NCI-H146 (cell line): ENCODE measurements at regions not wholly inside any gene's neighbourhood (a gene's known extent, or its start where the extent isn't known, plus 50 kb on each side); places are given as distances from the start of the nearest gene placed in this dataset.
"Not testable (repeated sequence)": the region's sequence is repeated elsewhere in the genome, so short reads cannot be mapped to it uniquely, and the experiment has no call there.

Source experiments
- DNase-seq: peaks from one replicate; lab custom pipeline; 2025; lab: John Stamatoyannopoulos, UW

- DNase-seq = no peak
Measured at GRCh38 chr18:27378431-27379095, 193.5 kb upstream of the CHST9 start.

DNA sequence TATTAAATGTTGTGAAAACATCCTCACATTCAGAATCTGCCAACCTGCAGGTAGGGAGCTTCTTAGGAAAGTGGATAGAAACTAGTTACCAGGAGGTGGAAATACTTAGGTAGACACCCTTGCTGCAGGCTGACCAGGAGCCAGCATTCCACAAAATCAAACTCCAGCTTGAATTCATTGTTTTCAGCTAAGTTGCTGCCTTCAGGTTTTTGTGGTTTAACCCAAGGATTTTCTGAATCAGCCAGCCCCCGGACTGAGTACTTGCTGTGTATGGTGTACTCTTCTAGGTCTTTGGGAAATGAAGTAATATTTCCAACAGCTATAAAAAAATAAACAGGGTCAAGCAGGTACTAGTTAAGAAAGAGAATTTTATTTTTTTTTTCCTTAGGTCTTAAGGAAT lies 192.1 kb upstream of the CHST9 start:
- no peak for DNase-seq

- no peak for DNase-seq
Measured at GRCh38 chr18:27372386-27372785, 187.3 kb upstream of the CHST9 start.

DNA sequence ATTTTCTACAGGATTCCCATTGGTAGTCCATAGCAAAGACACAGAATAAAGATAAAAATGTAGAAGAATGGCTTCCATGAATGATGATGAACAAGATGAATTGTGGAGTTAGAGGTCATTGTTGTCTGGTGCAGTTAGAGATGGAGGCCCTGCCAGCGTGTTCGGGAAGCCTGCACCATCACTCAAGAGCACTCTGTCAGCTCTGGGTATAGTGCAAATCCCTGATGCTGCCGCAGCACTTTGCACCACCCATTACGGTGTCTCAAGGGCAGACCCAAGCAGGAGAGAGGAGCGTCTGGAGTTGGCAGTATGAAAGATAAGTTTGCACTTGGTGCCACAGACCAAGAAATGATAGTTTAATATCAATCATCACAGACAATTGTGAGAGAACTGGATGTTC lies 181.6 kb upstream of the CHST9 start:
- no peak for DNase-seq

- DNase-seq = no peak
Measured at GRCh38 chr18:27366151-27366550, 181.0 kb upstream of the CHST9 start.

DNA sequence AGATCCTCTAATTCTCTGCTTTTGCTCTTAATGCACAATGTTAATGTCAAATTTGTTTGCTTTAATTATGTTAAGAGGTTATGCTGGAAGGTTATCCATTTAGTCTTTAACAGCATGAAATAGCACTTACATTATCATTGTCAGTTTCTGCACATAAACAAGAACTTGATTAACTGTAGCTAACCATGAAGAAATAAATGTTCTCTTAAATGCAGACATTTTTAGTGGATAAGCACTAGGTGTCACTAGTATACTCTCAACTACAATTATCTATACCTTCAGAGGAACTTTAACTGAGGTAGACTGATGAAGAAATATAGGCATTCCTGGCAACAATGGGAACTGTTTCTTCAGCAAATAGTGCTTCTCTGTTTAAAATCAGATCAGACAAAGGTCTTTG lies 178.8 kb upstream of the CHST9 start:
- peak; percentile 22 for DNase-seq

GRCh38 chr18:27361477-27361876 lies 176.4 kb upstream of the CHST9 start:
- DNase-seq = no peak

- no peak for DNase-seq
Measured at GRCh38 chr18:27355308-27355707, 170.2 kb upstream of the CHST9 start.

DNA sequence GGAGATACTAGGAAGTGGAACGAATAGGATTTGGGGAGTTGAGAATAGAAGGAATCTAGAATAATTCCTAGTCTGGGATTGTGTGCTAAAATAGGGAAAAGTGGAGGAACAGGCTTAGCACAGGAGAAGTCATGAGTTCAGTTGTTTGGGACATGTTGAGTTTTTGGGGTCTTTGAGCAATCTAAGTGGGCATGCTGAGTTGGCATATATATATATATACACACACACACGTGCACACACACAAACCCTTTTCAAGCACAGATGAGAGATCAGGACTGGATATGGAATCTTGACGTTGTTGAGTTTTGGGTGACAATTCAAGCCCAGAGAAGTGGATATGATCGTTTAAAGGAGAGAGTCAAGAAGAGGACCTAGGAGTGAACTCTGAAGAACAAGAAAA lies 168.2 kb upstream of the CHST9 start:
- no peak for DNase-seq

GRCh38 chr18:27349284-27349882 lies 164.3 kb upstream of the CHST9 start:
- DNase-seq = no peak

- no peak for DNase-seq
Measured at GRCh38 chr18:27331606-27332005, 146.5 kb upstream of the CHST9 start.

DNA sequence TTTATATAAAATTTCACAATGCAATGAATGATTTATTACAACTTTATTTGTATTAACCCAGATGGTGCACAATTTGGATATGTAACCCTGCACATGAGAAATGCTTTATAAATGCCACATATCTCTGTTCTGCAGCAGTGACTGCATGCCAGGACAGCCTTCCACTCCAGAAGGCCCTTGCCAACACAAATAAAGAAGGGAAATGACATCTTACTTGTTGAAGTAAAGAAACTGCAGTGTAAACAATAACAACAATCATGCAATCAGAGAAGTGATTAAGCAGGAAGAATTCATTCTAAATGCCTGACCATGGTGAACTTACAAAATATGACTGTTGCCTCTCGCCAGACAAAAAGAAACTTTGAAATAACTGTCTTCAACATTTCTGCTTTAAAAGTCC lies 129.9 kb upstream of the CHST9 start:
- no peak for DNase-seq

GRCh38 chr18:27313678-27314077 lies 128.6 kb upstream of the CHST9 start:
- DNase-seq = no peak

DNA sequence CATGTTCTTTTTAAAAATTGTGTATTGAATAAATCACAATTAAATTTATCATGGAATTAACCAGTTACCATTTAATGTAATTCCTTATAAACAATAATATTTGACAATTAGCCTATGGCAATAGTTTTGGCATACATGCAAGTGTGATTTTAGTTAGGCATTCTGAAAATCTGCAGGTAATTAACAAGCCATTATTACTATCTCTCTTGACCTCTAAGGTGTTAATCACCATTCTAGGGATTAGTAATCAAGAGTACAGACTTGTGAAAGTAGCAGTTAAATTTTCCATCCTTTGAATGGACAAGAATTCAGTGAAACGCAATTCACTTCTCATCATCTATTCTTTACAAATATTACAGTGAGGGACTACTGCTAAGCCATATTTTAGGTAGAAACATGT lies 127.7 kb upstream of the CHST9 start:
- DNase-seq = no peak

DNA sequence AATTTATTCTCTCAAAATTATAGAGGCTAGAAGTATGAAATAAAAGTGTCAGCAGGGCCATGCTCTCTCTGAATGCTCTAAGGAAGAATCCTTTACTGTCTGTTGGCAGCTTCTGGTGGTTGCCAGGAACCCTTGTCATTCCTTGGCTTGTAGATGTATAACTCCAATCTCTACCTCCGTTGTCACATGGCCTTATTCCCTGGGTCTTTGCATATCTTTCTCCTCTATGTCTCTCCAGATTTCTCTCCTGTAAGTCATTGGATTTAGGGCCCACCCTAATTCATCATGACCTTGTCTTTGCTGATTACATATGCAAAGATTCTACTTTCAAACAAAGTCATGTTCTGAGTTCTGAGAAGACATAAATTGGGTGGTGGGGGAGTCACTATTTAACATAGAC lies 127.0 kb upstream of the CHST9 start:
- no peak for DNase-seq

GRCh38 chr18:27311114-27311513 lies 126.0 kb upstream of the CHST9 start:
- DNase-seq = no peak

DNA sequence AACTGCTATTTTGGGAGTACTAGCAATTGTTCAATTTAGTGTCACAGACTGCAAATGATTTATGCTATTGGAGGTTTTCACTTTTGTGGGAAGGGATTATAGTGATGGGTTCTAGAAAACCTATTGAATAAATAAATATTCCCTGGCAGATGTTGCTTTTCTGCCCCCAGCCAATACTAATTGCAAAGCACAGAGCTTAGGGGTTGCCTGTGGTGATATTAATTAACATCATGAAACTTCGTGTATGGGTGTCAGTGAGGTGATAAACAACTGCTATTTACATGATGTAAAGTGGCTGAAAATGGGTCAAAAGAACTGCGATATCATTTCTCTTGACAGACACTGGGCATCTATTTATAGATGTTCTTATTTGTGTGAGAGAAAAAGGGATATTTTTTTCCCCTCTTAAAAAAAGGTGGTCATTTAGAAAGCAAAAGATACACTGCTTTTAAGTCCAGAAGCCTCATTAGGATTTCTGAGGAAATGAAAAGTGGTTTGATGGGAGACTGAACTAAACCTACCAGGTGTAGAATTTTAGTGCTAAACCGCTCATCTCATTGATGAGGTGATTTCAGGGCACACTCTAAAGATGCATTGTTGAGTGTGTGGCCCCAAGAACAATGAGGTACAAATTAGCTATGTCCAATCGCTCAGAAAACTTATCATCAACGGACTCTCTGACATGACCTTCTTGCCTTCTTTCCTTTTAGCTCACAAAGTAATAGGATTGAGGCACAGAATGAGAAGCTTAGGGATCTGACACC lies 116.7 kb upstream of the CHST9 start:
- DNase-seq = no peak

GRCh38 chr18:27298214-27298804 lies 113.2 kb upstream of the CHST9 start:
- peak; percentile 30 for DNase-seq

DNA sequence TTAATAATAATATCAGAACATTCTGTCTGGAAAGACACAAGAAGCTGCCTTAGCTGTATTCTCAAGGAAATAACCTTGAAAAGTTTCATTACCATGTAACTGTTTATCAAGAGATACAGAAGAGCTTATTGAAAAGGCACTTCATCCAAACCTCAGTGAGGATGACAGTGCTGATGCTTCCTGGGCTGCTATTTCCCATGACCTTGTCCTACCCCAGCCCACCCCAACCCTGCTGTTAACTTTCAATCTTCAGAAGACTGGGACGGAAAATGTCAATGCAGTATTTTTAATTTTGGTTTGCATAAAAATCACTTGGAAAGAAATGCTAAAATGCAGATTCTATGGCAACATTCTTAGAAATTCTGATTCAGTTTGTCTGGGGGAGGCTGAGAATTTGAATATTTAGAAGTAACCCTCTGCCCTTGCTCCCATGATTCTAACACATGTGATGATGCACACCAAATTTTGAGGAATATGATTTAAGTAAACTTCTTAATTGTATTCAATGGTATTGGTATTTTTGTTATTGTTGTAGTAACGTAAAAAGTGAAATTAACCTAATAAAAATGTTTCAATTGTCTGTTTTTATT lies 101.0 kb upstream of the CHST9 start:
- DNase-seq = not testable (repeated sequence)

GRCh38 chr18:27278131-27278530 lies 93.0 kb upstream of the CHST9 start:
- no peak for DNase-seq

DNA sequence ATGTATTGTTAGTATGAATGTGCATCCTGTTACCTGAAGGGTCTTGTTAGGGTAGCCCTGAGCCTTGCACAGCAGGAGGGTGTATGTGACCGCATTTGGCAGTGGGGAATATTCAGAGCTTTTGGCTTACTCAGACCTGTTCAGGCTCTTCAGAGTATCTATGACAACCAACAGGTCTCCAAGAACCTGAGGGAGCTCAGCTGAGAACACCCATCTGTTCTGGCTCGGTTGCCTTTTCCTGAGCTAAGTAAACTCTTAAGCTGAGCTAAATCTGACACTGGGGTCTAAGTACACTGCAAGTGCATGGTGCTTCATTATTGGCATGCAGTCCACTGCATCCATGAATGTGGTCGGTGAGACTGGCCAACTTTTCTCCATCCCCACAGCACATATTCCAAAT lies 92.4 kb upstream of the CHST9 start:
- no peak for DNase-seq

- peak; percentile 41 for DNase-seq
Measured at GRCh38 chr18:27276886-27277285, 91.8 kb upstream of the CHST9 start.

DNA sequence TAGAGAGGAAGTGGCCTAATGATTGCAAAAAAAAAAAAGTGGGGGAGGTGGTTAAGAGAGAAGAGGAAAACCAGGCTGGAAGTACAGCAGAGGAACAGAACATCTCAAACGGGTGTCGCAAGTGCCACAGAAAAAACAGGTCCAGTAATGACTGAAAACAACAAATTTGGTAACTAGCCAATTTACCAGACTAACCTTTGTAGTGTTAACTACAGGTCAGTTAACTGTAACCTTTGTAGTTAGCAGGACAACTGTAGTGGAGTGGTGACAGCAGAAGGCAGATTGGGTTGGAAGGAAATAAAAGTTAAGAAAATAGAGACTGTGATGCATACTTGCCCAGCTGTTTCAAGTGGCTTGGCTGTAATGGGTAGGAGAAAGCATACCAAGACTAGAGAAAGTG lies 91.4 kb upstream of the CHST9 start:
- no peak for DNase-seq
